ENCODE measurements at regions not wholly inside any gene's neighbourhood (a gene's known extent, or its start where the extent isn't known, plus 50 kb on each side); places are given as distances from the start of the nearest gene placed in this dataset.

- intact Hi-C loops (cut with DNase I): no loop called here
- H3K27me3 ChIP-seq (ENCODE audit: control insufficient read depth, insufficient read depth, low read length): no peaks in the 10 kb centered on the region
- no peaks in the 10 kb centered on the region for H3K4me1 ChIP-seq (ENCODE audit: control insufficient read depth in 2 of 3, insufficient read depth in 2 of 3, low read depth in 1 of 3, low read length in 3 of 3)
- TF ChIP-seq, protein P1, sequence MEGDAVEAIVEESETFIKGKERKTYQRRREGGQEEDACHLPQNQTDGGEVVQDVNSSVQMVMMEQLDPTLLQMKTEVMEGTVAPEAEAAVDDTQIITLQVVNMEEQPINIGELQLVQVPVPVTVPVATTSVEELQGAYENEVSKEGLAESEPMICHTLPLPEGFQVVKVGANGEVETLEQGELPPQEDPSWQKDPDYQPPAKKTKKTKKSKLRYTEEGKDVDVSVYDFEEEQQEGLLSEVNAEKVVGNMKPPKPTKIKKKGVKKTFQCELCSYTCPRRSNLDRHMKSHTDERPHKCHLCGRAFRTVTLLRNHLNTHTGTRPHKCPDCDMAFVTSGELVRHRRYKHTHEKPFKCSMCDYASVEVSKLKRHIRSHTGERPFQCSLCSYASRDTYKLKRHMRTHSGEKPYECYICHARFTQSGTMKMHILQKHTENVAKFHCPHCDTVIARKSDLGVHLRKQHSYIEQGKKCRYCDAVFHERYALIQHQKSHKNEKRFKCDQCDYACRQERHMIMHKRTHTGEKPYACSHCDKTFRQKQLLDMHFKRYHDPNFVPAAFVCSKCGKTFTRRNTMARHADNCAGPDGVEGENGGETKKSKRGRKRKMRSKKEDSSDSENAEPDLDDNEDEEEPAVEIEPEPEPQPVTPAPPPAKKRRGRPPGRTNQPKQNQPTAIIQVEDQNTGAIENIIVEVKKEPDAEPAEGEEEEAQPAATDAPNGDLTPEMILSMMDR (IDR thresholded peaks at IDR 0.05; ENCODE audit: borderline replicate concordance, extremely low read depth, insufficient read depth): no peak
- no peak overlapping the region for H3K9ac ChIP-seq (ENCODE audit: low read length in 3 of 3)
- H3K36me3 ChIP-seq (ENCODE audit: control insufficient read depth in 2 of 3, insufficient read depth in 3 of 3, low read length in 3 of 3): no peaks in the 10 kb centered on the region
- H3K27ac ChIP-seq (ENCODE audit: low read depth in 2 of 2, low read length in 2 of 2): no peak overlapping the region
- no peak for DNase-seq
- no peak for FAIRE-seq
- no peak overlapping the region for H3K4me3 ChIP-seq (ENCODE audit: low read length in 3 of 3)
- peaks cover 0 to 3% (median 0%) of the 10 kb centered on the region in 3 donors for H3K9me3 ChIP-seq (ENCODE audit: control insufficient read depth in 2 of 3, insufficient read depth in 1 of 3, low read length in 3 of 3)
Measured at GRCh38 chr7:35430547-35431153, 176.8 kb upstream of the TBX20 start.

DNA sequence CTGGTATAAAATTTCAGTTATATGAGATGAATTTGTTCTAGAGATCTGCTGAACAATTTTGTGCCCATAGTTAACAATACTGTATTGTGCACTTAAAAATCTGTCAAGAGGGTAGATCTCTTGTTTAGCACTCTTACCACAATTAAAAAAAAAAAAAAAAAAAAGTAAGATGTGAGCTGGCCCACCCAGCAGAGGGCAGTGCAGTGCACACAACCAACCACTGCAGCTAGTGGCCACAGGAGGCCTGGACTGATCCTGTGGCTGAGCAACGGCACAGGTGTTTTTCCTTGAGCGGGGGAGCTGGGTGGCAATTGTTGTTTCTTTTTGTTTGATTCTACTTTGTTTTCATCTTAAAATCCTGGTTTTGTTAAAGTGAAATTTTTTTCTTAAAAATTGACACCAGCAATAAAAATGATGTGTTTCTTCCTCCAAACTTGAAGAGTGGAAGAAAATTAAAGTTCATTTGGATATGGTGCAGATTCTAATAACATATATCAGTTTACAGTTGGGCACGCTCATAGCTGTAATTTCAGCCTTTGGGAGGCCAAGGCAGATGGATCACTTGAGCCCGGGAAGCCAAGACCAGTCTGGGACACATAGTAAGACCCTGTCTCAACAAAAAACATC lies 171.1 kb upstream of the TBX20 start:
- TF ChIP-seq, protein P1 (IDR thresholded peaks at IDR 0.05; ENCODE audit: borderline replicate concordance, extremely low read depth, insufficient read depth): peak; percentile 80
- H3K9me3 ChIP-seq (ENCODE audit: control insufficient read depth in 2 of 3, insufficient read depth in 1 of 3, low read length in 3 of 3): no peaks in the 10 kb centered on the region
- DNase-seq: peak in 4 of 5 donors; percentile 41 to 58 (median 56)
- no peak overlapping the region for H3K27ac ChIP-seq (ENCODE audit: low read depth in 2 of 2, low read length in 2 of 2)
- no peaks in the 10 kb centered on the region for H3K27me3 ChIP-seq (ENCODE audit: control insufficient read depth, insufficient read depth, low read length)
- FAIRE-seq: peak; percentile 66
- intact Hi-C loops (cut with DNase I): no loop called here
- H3K4me3 ChIP-seq (ENCODE audit: low read length in 3 of 3): no peak overlapping the region
- no peaks in the 10 kb centered on the region for H3K4me1 ChIP-seq (ENCODE audit: control insufficient read depth in 2 of 3, insufficient read depth in 2 of 3, low read depth in 1 of 3, low read length in 3 of 3)
- no peaks in the 10 kb centered on the region for H3K36me3 ChIP-seq (ENCODE audit: control insufficient read depth in 2 of 3, insufficient read depth in 3 of 3, low read length in 3 of 3)
- H3K9ac ChIP-seq (ENCODE audit: low read length in 3 of 3): no peak overlapping the region

DNA sequence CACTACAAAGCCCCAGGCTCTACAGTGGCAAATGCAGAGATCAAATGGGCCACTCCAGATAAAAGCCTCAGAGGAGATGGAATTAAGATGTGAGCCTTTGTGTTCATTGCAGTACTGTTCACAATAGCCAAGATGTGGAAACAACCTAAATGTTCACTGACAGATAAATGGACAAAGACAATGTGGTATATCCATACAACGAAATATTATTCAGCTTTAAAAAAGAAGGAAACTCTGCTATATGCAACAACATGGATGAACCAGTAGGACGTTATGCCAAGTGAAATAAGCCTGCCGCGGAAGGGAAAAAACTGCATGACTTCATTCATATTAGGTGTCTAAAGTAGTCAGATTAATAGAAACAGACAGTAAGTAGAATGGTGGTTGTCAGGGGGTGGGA lies 170.5 kb upstream of the TBX20 start:
- Histone ChIP-seq H3K36me3 (ENCODE audit: control insufficient read depth in 2 of 3, insufficient read depth in 3 of 3, low read length in 3 of 3) (no peaks in the 10 kb centered on the region), H3K27me3 (ENCODE audit: control insufficient read depth, insufficient read depth, low read length) (no peaks in the 10 kb centered on the region), H3K27ac (ENCODE audit: low read depth in 2 of 2, low read length in 2 of 2) (no peak overlapping the region), H3K9me3 (ENCODE audit: control insufficient read depth in 2 of 3, insufficient read depth in 1 of 3, low read length in 3 of 3) (no peaks in the 10 kb centered on the region), H3K4me3 (ENCODE audit: low read length in 3 of 3) (no peak overlapping the region), H3K4me1 (ENCODE audit: control insufficient read depth in 2 of 3, insufficient read depth in 2 of 3, low read depth in 1 of 3, low read length in 3 of 3) (no peaks in the 10 kb centered on the region), H3K9ac (ENCODE audit: low read length in 3 of 3) (no peak overlapping the region)
- TF ChIP-seq, protein P1 (IDR thresholded peaks at IDR 0.05; ENCODE audit: borderline replicate concordance, extremely low read depth, insufficient read depth): no peak
- DNase-seq (no peak), FAIRE-seq (no peak)
- intact Hi-C loops (cut with DNase I): no loop called here
